Esophagus muscularis mucosa (tissue), 4 donors: ENCODE measurements at regions not wholly inside any gene's neighbourhood (a gene's known extent, or its start where the extent isn't known, plus 50 kb on each side); places are given as distances from the start of the nearest gene placed in this dataset.

Experiments used
- DNase-seq: peaks from one replicate; pipeline ENCODE4 v3.0.0-alpha.2; 2017; ENCODE audit errors: extremely low spot score
- H3K27ac ChIP-seq, 4 donors: fragments of 200-600 bp; sonication (generic); replicated peaks in 1 of 4; 1 replicate in 3 of 4; 2 replicates in 1 of 4; pipeline ENCODE4 v1.5.1; 2016 to 2019; ENCODE audit warnings: mild to moderate bottlenecking in 1 of 4
- H3K27me3 ChIP-seq, 4 donors: fragments of 200-600 bp; sonication (generic); one replicate each; pipeline versions ENCODE4 v1.5.1 to v1.6.0; 2016 to 2019
- H3K36me3 ChIP-seq, 4 donors: fragments of 200-600 bp; sonication (generic); one replicate each; pipeline ENCODE4 v1.5.1; 2016 to 2019
- H3K4me1 ChIP-seq, 4 donors: fragments of 200-600 bp; sonication (generic); one replicate each; pipeline ENCODE4 v1.5.1; 2016 to 2019
- H3K4me3 ChIP-seq, 4 donors: fragments of 200-600 bp; sonication (generic); 1 replicate in 2 of 4; 2 replicates in 2 of 4; pipeline ENCODE4 v1.5.1; 2016 to 2019; ENCODE audit warnings: mild to moderate bottlenecking in 4 of 4, moderate library complexity in 1 of 4
- H3K9me3 ChIP-seq, 4 donors: fragments of 200-600 bp; sonication (generic); 1 replicate in 3 of 4; 2 replicates in 1 of 4; pipeline ENCODE4 v1.5.1; 2016 to 2019
- CTCF ChIP-seq, 3 experiments: fragments of 200-600 bp in 2 of 3; fragments of 450-650 bp in 1 of 3; sonication (generic) in 2 of 3; IDR thresholded peaks; one replicate each; pipeline ENCODE4 v1.5.1; 2017 to 2019; ENCODE audit warnings: antibody characterized with exemption in 3 of 3, mild to moderate bottlenecking in 2 of 3, moderate library complexity in 1 of 3
- EP300 ChIP-seq: sonication (generic); formaldehyde crosslinking; IDR thresholded peaks from one replicate; pipeline ENCODE4 v1.6.1; 2017; ENCODE audit warnings: antibody characterized with exemption
- POLR2A ChIP-seq: fragments of 450-650 bp; IDR thresholded peaks from one replicate; pipeline ENCODE4 v1.6.1; 2017; ENCODE audit warnings: antibody characterized with exemption, moderate library complexity, mild to moderate bottlenecking, low read depth
- POLR2AphosphoS5 ChIP-seq, 2 donors: sonication (generic); formaldehyde crosslinking; IDR thresholded peaks; one replicate each; pipeline ENCODE4 v1.6.1; 2017; ENCODE audit warnings: antibody characterized with exemption in 2 of 2
- WGBS: methylation state at CpG from one replicate; pipeline ENCODE4 v1.1.5; 2018; 5-methylcytosine and 5-hydroxymethylcytosine counted together
- intact Hi-C: fragments of 100-400 bp; cut with DNase I; formaldehyde crosslinking; loops from one replicate; pipeline ENCODE4 v1.15.1; 2023

GRCh38 chr6:105988321-105988720, 97.8 kb upstream of the PRDM1 start:
- H3K4me1 ChIP-seq = peaks cover 17 to 33% (median 30%) of the 10 kb centered on the region in 4 donors
- H3K4me3 ChIP-seq = no peak overlapping the region
- no peaks in the 10 kb centered on the region for H3K36me3 ChIP-seq
- DNase-seq = no peak
- peaks cover 0 to 91% (median 33%) of the 10 kb centered on the region in 4 donors for H3K27me3 ChIP-seq
- no peaks in the 10 kb centered on the region for H3K9me3 ChIP-seq
- intact Hi-C loops = no loop called here
- TF ChIP-seq POLR2AphosphoS5 (IDR thresholded peaks at IDR 0.05) (no peak), POLR2A (no peak), CTCF (IDR thresholded peaks at IDR 0.05) (no peak), EP300 (no peak)
- H3K27ac ChIP-seq = no peak overlapping the region

DNA sequence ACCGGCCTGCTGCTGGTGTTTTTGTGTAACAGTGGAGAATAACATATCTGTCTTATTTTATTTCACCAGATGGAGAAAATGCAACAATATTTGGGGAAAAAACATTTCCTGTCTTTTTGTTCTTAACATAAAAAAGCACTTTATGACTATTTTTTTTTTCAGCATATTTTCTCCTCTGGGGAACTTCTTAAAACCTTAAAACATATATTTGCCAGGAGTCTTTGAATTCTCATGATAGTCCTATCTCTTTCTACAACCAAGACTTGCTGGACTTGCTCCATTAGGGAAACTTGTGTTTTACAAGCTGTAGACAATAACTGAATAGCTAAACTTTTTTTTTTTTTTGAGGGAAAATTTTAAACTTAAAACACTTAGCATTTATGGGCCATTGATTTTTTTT, 98.6 kb upstream of the PRDM1 start:
- Histone ChIP-seq H3K4me1 (peaks cover 10 to 25% (median 22%) of the 10 kb centered on the region in 4 donors), H3K27me3 (peaks cover 0 to 91% (median 26%) of the 10 kb centered on the region in 4 donors), H3K9me3 (no peaks in the 10 kb centered on the region), H3K4me3 (no peak overlapping the region), H3K36me3 (no peaks in the 10 kb centered on the region), H3K27ac (no peak overlapping the region)
- TF ChIP-seq EP300 (no peak), CTCF (IDR thresholded peaks at IDR 0.05) (no peak), POLR2AphosphoS5 (IDR thresholded peaks at IDR 0.05) (no peak), POLR2A (no peak)
- 88% methylated on average over 1 of the region's 1 CpG for WGBS
- DNase-seq = no peak
- intact Hi-C loops = no loop called here

DNA sequence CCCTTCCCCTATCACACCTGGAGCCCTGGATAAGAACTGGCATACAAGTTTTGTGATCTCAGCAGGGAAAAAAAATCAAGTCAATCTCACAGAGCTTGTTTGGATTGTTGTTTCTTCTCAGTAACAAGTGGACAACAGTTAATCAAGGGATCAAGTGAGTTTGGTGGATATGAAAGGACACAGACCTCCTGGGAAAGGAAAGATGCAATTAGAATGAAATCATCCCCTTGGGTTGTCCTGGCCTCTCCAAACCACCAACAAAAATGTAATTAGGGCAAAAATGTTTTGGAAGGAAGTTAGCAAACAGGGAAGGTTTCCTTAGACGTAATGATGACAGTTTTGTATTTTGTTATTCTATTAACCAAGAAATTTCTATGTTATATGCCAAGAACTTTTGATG, 99.1 kb upstream of the PRDM1 start:
- H3K27me3 ChIP-seq = peaks cover 0 to 91% (median 24%) of the 10 kb centered on the region in 4 donors
- H3K9me3 ChIP-seq = no peaks in the 10 kb centered on the region
- no peak overlapping the region for H3K27ac ChIP-seq
- no peak overlapping the region for H3K4me3 ChIP-seq
- DNase-seq = no peak
- intact Hi-C loops = no loop called here
- H3K4me1 ChIP-seq = peaks cover 10 to 19% (median 17%) of the 10 kb centered on the region in 4 donors
- WGBS = 63% methylated on average over 1 of the region's 1 CpG
- TF ChIP-seq POLR2A (no peak), CTCF (IDR thresholded peaks at IDR 0.05) (no peak)
- no peaks in the 10 kb centered on the region for H3K36me3 ChIP-seq

DNA sequence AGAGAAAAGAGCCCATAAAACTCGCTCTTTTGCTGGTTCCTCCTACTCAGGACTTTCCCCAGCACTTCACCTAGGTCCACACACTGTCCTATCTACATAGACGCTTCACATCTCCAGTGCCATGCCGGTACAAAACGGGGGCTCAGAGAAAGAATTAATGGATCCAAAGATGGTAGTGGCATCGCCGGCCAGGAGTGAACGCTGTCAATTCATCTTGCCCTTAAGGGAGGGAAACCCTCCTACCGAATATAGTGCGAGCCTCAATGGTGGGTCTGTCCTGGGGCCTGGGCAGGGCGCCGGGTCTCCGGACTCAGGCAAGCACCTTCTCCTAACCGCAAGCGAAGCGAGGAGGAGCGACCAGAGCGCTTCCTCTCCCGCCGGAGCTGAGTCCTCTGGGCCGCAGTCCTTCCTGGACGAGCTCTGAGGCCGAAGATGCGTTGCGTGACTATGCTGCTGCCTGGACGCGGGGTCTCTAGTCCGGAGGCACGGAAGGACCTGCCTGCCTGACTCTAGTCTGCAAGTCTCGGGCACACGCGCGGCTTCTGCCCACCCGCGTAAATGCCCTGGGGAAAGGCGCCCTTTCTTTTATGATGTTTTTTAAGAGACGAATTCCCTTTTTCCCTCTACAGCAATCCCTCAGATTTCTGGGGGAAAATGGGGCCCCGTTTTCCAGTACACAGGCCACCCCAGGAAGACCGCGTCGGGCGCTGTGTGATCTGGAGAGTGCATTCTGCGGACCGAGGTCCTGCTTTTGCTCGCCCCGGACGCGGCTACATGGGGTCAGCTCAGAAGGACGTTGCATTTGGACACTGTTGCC, 100.1 kb upstream of the PRDM1 start:
- intact Hi-C loops = no loop called here
- peak overlapping the region; percentile 13 to 32 (median 30) for H3K4me3 ChIP-seq
- TF ChIP-seq CTCF (IDR thresholded peaks at IDR 0.05) = no peak
- no peak for TF ChIP-seq EP300
- TF ChIP-seq POLR2AphosphoS5 (IDR thresholded peaks at IDR 0.05) = no peak
- TF ChIP-seq POLR2A = no peak
- no peaks in the 10 kb centered on the region for H3K9me3 ChIP-seq
- H3K36me3 ChIP-seq = no peaks in the 10 kb centered on the region
- H3K4me1 ChIP-seq = peaks cover 6 to 21% (median 20%) of the 10 kb centered on the region in 4 donors
- H3K27me3 ChIP-seq = peaks cover 0 to 91% (median 27%) of the 10 kb centered on the region in 4 donors
- 27% methylated on average over 31 of the region's 48 CpGs for WGBS
- no peak for DNase-seq
- H3K27ac ChIP-seq = no peak overlapping the region
